Dermis blood vessel endothelial cell (primary cell): ENCODE measurements at regions not wholly inside any gene's neighbourhood (a gene's known extent, or its start where the extent isn't known, plus 50 kb on each side); places are given as distances from the start of the nearest gene placed in this dataset.

ENCODE experiments used
- DNase-seq: peaks from one replicate; pipeline ENCODE4 v3.0.0; 2010

DNA sequence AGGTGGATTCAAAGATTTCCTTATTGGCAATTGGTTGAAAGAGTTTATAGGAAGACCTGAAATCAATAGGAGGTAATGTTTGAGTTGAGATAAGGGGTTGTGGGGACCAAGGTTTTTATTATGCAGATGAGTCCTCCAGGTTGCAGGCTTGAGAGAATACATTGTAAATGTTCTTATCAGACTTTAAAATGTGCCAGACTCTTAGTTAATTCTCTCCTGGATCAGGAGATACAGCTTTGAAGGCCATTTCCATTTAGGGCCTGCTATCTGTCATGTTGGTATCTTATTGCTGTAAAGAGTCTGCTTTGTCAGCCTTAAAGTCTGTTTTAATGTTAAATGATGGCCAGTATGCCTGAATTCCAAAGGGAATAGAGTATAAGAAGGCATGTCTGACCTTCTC lies 61.8 kb upstream of the CALCR start:
- no peak for DNase-seq

DNA sequence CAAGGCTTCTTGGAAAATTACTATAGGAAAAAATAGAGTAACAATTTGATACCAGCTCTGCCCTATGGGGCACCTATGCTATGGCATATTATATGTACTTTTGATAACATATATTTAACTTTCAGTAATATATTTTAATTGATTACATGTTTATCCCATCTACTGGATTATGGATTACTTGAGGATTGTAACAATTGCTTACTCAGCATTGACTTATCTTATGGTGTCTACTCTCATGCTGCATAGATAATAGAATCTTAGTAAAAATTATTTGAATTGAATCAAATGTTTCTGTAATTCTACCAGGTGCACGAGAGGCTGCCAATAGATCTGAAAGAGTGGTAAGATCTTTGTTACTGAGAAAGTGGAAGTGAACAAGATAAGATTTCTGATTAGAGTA lies 57.8 kb upstream of the CALCR start:
- DNase-seq: no peak

DNA sequence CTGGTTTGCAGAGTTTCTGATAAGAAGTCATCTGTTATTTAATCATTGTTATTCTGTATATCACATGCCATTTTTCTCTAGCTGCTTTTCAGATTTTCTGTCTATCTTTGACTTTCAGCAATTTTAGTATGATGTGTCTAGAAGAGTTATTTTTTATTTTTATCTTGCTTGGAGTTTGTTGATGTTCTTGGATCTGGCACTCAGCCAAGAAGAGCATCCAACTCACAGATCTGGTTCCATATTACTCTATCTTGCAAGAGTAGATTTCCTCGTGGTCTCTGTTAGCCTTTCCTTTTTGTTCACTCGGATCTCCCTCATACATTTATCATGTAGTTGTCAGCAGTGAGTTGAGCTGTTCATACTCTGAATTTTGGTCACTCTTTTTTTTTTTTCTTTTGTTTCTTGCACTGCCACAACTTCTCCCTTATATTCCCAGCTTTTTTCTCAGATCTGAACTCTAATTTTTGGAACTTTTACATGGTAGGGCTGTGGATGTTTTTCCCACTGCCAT lies 54.8 kb upstream of the CALCR start:
- peak; percentile 1 for DNase-seq

DNA sequence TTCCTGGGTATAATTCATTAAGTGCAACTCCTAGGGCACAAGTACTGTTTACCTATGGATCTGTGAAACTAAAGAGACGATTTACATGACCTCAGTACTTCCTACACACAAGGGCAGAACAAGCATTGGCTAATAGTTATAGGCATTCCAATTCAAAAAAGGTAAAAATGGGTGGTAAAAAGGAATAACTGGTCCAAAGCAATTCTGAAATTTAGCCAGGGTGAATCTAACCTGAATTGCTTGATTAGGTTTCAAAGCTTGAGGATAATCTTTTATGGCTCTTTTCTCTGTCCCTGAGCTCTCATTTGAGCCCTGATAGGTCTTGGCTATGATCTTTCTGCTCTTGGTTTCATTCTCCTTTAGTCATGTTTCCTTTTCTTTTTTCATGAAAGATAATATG lies 52.3 kb upstream of the CALCR start:
- no peak for DNase-seq
